Neural cell (in vitro differentiated cells): ENCODE measurements at regions not wholly inside any gene's neighbourhood (a gene's known extent, or its start where the extent isn't known, plus 50 kb on each side); places are given as distances from the start of the nearest gene placed in this dataset.
A peak's percentile ranks its signal among the peaks of the same experiment; 100 is the strongest.

Source experiments
- EP300 ChIP-seq: fragments of 450-650 bp; conservative IDR thresholded peaks from 2 replicates; pipeline ENCODE4 v1.6.1; 2014; ENCODE audit warnings: antibody characterized with exemption, mild to moderate bottlenecking, moderate library complexity; ENCODE audit not compliant: poor library complexity, severe bottlenecking
- POLR2AphosphoS5 ChIP-seq: IDR thresholded peaks from 2 replicates; pipeline ENCODE4 v1.6.1; 2012
- TAF1 ChIP-seq: IDR thresholded peaks from 2 replicates; pipeline ENCODE4 v1.6.1; 2012; ENCODE audit warnings: low read depth
- TF ChIP-seq, protein P1 (sequence below): fragments of 450-650 bp; IDR thresholded peaks from 2 replicates; pipeline ENCODE4 v1.5.1; 2014; ENCODE audit warnings: antibody characterized with exemption, mild to moderate bottlenecking, moderate library complexity; ENCODE audit not compliant: poor library complexity, severe bottlenecking

GRCh38 chr1:193311226-193311948 is 125.0 kb upstream of the B3GALT2 start:
- TF ChIP-seq, protein P1, sequence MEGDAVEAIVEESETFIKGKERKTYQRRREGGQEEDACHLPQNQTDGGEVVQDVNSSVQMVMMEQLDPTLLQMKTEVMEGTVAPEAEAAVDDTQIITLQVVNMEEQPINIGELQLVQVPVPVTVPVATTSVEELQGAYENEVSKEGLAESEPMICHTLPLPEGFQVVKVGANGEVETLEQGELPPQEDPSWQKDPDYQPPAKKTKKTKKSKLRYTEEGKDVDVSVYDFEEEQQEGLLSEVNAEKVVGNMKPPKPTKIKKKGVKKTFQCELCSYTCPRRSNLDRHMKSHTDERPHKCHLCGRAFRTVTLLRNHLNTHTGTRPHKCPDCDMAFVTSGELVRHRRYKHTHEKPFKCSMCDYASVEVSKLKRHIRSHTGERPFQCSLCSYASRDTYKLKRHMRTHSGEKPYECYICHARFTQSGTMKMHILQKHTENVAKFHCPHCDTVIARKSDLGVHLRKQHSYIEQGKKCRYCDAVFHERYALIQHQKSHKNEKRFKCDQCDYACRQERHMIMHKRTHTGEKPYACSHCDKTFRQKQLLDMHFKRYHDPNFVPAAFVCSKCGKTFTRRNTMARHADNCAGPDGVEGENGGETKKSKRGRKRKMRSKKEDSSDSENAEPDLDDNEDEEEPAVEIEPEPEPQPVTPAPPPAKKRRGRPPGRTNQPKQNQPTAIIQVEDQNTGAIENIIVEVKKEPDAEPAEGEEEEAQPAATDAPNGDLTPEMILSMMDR, result no peak
- TF ChIP-seq EP300 (peak; percentile 94), POLR2AphosphoS5 (peak; percentile 63), TAF1 (no peak)
